ENCODE measurements at regions not wholly inside any gene's neighbourhood (a gene's known extent, or its start where the extent isn't known, plus 50 kb on each side); places are given as distances from the start of the nearest gene placed in this dataset.

- WGBS, 4 donors: 75 to 80% (median 77%) methylated on average over 20 of the region's 20 CpGs
- no peak for TF ChIP-seq POLR2A (IDR thresholded peaks at IDR 0.05)
- TF ChIP-seq CTCF (IDR thresholded peaks at IDR 0.05): no peak
- H3K4me3 ChIP-seq: no peak overlapping the region
- no peaks in the 10 kb centered on the region for H3K36me3 ChIP-seq
- H3K27ac ChIP-seq: no peak overlapping the region
- no peak for ATAC-seq
- H3K27me3 ChIP-seq: peaks cover 0 to 27% (median 9%) of the 10 kb centered on the region in 9 donors
- no peaks in the 10 kb centered on the region for H3K9me3 ChIP-seq
- no peak for DNase-seq
- intact Hi-C loops (cut with DNase I): loop anchor here in 1 of 10 donors (10.0 kb wide), 1 partner anchor 248 kb away; no protein-coding TSS in a partner anchor
- peaks cover 0 to 5% (median 0%) of the 10 kb centered on the region in 12 donors for H3K4me1 ChIP-seq
Observed at GRCh38 chr3:13206799-13207577, 133.8 kb upstream of the IQSEC1 start.

DNA sequence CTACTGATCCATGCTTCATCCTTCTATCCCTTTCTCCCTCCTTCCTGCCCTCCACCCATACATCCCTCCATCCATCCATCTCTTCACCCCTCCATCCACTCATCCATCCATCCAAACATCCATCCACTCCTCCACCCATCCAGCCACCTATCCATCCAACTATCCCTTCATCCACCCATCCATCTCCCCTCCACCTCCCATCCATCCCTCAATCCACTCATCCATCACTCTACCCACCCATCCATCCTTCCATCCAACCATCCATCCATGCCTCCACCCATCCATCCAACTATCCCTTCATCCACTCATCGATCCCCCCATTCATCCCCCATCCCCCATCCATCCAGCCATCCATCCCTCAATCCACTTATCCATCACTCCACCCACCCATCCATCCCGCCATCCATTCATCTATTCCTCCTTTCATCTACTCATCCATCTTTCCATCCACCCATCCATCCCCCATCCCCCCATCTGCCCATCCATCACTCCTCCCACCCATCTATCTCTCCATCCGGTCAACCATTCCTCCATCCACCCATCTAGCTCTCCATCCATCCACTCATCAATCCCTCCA, 132.4 kb upstream of the IQSEC1 start:
- Histone ChIP-seq H3K27ac (no peak overlapping the region), H3K36me3 (no peaks in the 10 kb centered on the region), H3K9me3 (no peaks in the 10 kb centered on the region), H3K4me1 (peaks cover 0 to 5% (median 0%) of the 10 kb centered on the region in 12 donors), H3K4me3 (no peak overlapping the region), H3K27me3 (peaks cover 0 to 35% (median 10%) of the 10 kb centered on the region in 9 donors)
- intact Hi-C loops (cut with DNase I): loop anchor here in 1 of 10 donors (10.0 kb wide), 1 partner anchor 249 kb away; no protein-coding TSS in a partner anchor
- ATAC-seq: no peak
- TF ChIP-seq POLR2A (IDR thresholded peaks at IDR 0.05) (no peak), CTCF (IDR thresholded peaks at IDR 0.05) (no peak)
- no peak for DNase-seq
- 93 to 96% (median 95%) methylated on average over 3 of the region's 3 CpGs for WGBS, 4 donors

- Histone ChIP-seq H3K9me3 (no peaks in the 10 kb centered on the region), H3K4me3 (peak overlapping the region in 1 of 12 donors; percentile 8), H3K36me3 (no peaks in the 10 kb centered on the region), H3K27me3 (peaks cover 0 to 39% (median 10%) of the 10 kb centered on the region in 9 donors), H3K4me1 (peaks cover 0 to 5% (median 0%) of the 10 kb centered on the region in 12 donors), H3K27ac (no peak overlapping the region)
- 15 to 37% (median 25%) methylated on average over 22 to 34 of the region's 34 CpGs for WGBS, 4 donors
- no peak for TF ChIP-seq CTCF (IDR thresholded peaks at IDR 0.05)
- TF ChIP-seq POLR2A (IDR thresholded peaks at IDR 0.05): no peak
- DNase-seq (peak in 1 of 5 donors; percentile 51), ATAC-seq (peak in 1 of 4 donors; percentile 22)
- intact Hi-C loops (cut with DNase I): loop anchor here in 1 of 10 donors (10.0 kb wide), 1 partner anchor 251 kb away; no protein-coding TSS in a partner anchor
Observed at GRCh38 chr3:13204177-13204581, 130.9 kb upstream of the IQSEC1 start.
